ENCODE measurements at regions not wholly inside any gene's neighbourhood (a gene's known extent, or its start where the extent isn't known, plus 50 kb on each side); places are given as distances from the start of the nearest gene placed in this dataset.

DNA sequence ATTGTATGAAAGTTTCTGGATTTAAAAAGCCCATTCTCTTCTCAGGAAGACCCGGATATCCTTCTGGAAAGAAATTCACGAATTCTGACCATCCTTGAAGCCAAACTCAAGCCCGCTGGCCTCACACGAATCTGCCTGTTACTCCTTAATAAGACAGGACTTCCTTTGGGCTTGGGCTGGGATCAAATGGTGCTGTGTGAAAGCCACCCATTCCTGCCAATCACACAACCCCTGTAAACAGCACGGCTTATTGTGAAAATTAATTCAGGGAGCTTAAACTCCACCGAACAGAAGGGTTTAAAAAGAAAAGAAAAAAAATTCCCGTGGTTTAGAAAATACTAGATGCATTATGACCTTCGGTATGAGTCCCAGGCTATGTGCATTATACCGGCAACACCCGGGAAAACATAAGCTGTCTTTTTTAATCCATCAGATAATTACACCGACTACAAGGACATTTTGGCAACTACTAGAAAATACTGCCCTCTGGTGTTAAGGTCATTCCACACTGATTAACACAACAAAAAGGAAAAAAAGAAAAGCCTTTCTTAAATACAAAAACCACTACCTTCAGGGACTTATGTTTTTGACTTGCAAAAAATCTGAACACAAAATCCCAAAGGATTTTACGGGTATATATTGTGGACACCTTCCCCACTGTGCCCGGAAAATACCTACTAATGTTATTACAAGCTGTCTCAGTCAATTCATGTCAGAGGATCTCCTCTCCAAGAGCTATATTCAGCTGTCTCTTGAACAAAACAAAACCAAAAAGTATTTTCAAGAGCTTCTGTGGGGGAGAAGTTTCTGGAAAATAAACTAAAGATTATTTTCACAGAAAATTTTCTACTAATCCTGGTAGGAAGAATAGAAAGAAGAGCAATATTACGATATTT lies 76.0 kb upstream of the LSM14A start:
- H3K27me3 ChIP-seq, result peaks cover 19% of the 10 kb centered on the region
- 25 to 31% methylated on average over 10 to 14 of the region's 14 CpGs for WGBS, 2 donors (ENCODE audit: low coverage in 1 of 2)
- H3K4me3 ChIP-seq, result no peak overlapping the region
- ATAC-seq, result no peak
- TF ChIP-seq, protein P1, sequence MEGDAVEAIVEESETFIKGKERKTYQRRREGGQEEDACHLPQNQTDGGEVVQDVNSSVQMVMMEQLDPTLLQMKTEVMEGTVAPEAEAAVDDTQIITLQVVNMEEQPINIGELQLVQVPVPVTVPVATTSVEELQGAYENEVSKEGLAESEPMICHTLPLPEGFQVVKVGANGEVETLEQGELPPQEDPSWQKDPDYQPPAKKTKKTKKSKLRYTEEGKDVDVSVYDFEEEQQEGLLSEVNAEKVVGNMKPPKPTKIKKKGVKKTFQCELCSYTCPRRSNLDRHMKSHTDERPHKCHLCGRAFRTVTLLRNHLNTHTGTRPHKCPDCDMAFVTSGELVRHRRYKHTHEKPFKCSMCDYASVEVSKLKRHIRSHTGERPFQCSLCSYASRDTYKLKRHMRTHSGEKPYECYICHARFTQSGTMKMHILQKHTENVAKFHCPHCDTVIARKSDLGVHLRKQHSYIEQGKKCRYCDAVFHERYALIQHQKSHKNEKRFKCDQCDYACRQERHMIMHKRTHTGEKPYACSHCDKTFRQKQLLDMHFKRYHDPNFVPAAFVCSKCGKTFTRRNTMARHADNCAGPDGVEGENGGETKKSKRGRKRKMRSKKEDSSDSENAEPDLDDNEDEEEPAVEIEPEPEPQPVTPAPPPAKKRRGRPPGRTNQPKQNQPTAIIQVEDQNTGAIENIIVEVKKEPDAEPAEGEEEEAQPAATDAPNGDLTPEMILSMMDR (IDR thresholded peaks at IDR 0.05), result peak in 3 of 4 experiments; percentile 49 to 66 (median 63)
- TF ChIP-seq POLR2AphosphoS5 (IDR thresholded peaks at IDR 0.05) (no peak), EP300 (IDR thresholded peaks at IDR 0.05) (no peak), POLR2A (IDR thresholded peaks at IDR 0.05) (no peak)
- no peaks in the 10 kb centered on the region for H3K9me3 ChIP-seq
- no peaks in the 10 kb centered on the region for H3K36me3 ChIP-seq
- no peak overlapping the region for H3K27ac ChIP-seq
- no peaks in the 10 kb centered on the region for H3K4me1 ChIP-seq

DNA sequence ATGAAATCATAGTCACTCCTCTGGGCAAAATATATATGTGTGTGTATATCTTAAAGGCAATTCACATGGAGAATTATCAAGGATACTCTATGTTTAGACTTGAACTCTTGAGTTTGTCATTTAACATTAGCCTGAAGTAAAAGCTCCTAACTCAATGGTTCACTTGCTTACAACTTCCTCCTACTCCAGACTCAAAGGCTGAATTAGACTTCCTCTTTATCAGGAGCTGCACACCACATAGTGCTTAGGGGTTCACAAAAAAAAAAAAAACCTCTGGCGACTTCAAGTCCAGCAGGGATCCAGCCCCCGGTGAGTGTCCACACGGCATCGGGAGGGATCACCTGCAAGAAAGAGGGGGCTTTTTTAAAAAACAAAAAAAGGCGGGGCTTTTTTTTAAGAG lies 68.2 kb upstream of the LSM14A start:
- Histone ChIP-seq H3K27me3 (peaks cover 12% of the 10 kb centered on the region), H3K4me3 (no peak overlapping the region), H3K27ac (no peak overlapping the region), H3K4me1 (no peaks in the 10 kb centered on the region), H3K36me3 (no peaks in the 10 kb centered on the region), H3K9me3 (no peaks in the 10 kb centered on the region)
- TF ChIP-seq EP300 (IDR thresholded peaks at IDR 0.05), result no peak
- TF ChIP-seq, protein P1 (IDR thresholded peaks at IDR 0.05), result no peak
- TF ChIP-seq POLR2AphosphoS5 (IDR thresholded peaks at IDR 0.05), result no peak
- no peak for TF ChIP-seq POLR2A (IDR thresholded peaks at IDR 0.05)
- 53 to 83% methylated on average over 1 to 5 of the region's 5 CpGs for WGBS, 2 donors (ENCODE audit: low coverage in 1 of 2)
- no peak for ATAC-seq

DNA sequence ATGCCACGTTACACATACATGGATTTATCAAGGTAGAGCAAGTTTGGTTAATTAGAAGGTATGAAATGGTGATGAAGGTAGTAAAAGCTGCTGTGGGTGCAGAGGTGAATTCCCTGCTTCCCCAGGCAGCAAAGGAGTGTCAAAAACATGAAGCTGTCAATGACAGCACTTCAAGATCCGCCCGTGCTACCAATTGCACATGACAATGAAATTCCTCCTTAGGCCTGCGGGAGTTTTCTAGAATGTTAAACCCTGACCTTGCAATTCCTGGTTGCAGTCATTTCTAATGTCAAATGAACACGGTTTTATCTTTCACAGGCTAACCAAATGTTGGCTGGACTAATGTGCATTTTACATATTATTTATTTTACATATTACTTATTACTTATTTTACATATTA lies 67.7 kb upstream of the LSM14A start:
- no peaks in the 10 kb centered on the region for H3K4me1 ChIP-seq
- H3K9me3 ChIP-seq, result no peaks in the 10 kb centered on the region
- H3K4me3 ChIP-seq, result no peak overlapping the region
- TF ChIP-seq POLR2A (IDR thresholded peaks at IDR 0.05), result no peak
- peaks cover 12% of the 10 kb centered on the region for H3K27me3 ChIP-seq
- 34 to 43% methylated on average over 5 of the region's 5 CpGs for WGBS, 2 donors (ENCODE audit: low coverage in 1 of 2)
- no peak overlapping the region for H3K27ac ChIP-seq
- H3K36me3 ChIP-seq, result no peaks in the 10 kb centered on the region
- no peak for ATAC-seq

DNA sequence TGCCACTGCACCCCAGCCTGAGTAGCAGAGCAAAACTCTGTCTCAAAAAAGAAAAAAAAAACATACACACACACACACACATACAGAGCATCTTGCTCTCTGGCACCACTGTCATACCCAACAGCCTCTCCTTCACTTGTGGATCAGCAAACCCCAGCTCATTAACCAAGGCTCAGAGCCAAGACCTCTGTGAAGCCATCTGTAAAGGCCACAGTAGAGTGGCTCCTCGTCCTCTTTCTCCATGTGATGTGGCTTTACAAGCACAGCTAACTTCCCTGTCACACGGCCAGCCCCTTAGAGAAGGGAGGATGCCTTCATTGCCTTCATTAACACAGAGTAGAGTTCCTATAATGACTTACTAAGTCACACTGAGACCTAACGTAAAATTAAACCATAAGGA lies 62.7 kb upstream of the LSM14A start:
- WGBS, 2 donors (ENCODE audit: low coverage in 1 of 2), result 15 to 53% methylated on average over 2 to 3 of the region's 3 CpGs

DNA sequence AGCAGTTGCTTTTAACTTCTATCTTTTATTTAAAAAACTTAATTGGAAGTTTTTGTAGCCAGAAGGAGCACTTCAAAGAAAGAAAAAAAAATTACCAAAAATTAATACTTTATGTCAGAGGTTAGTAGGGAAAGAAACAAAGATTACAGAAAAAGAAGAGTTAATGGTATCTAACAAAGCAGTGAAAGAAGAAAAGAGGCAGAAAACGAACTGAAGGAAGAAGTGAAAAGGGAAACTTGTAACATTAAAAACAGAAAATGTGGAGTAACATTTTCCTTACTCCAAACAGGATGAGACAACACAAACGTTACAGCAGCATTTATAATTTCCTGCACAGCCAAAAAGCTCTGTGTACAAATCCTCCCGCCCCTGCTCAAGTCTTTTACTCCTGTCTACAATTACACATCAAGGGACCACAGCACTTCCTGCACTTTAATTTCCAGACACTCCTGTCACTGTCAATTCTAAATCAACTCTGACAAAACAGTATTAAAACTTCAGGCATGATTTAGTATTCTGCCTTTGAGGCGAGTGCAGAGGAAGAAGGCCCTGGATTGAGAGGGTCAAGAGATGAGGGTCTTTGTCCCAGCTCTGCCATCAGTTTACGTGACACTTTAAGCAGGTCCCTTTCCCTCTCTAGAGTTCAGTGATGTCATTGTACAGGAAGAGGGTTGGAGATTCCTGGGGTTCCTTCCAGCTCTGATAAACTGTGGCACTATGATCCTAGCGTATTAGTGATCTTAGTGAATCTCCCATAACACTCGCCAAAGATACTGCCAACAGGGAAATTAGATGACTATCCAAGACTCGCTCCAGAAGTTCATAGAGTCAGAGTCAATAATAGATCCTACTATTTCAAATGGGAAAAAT lies 53.2 kb upstream of the LSM14A start:
- peaks cover 40% of the 10 kb centered on the region for H3K27me3 ChIP-seq
- TF ChIP-seq POLR2AphosphoS5 (IDR thresholded peaks at IDR 0.05) (no peak), EP300 (IDR thresholded peaks at IDR 0.05) (no peak), POLR2A (IDR thresholded peaks at IDR 0.05) (no peak)
- TF ChIP-seq, protein P1 (IDR thresholded peaks at IDR 0.05), result no peak
- no peaks in the 10 kb centered on the region for H3K4me1 ChIP-seq
- no peaks in the 10 kb centered on the region for H3K9me3 ChIP-seq
- H3K27ac ChIP-seq, result no peak overlapping the region
- no peak for ATAC-seq
- H3K36me3 ChIP-seq, result no peaks in the 10 kb centered on the region
- H3K4me3 ChIP-seq, result no peak overlapping the region
- WGBS, 2 donors (ENCODE audit: low coverage in 1 of 2), result 29 to 49% methylated on average over 6 of the region's 8 CpGs

More for the DNA sequence above, 62.7 kb upstream of the LSM14A start:
- Histone ChIP-seq H3K27ac (no peak overlapping the region), H3K9me3 (no peaks in the 10 kb centered on the region), H3K27me3 (peaks cover 16% of the 10 kb centered on the region), H3K4me3 (no peak overlapping the region), H3K36me3 (no peaks in the 10 kb centered on the region), H3K4me1 (no peaks in the 10 kb centered on the region)
- no peak for ATAC-seq
- TF ChIP-seq POLR2AphosphoS5 (IDR thresholded peaks at IDR 0.05), result no peak
- TF ChIP-seq, protein P1 (IDR thresholded peaks at IDR 0.05), result no peak
- TF ChIP-seq EP300 (IDR thresholded peaks at IDR 0.05), result no peak
- no peak for TF ChIP-seq POLR2A (IDR thresholded peaks at IDR 0.05)

Data from gastroesophageal sphincter (tissue), 4 donors.